H1 (cell line): ENCODE measurements at regions not wholly inside any gene's neighbourhood (a gene's known extent, or its start where the extent isn't known, plus 50 kb on each side); places are given as distances from the start of the nearest gene placed in this dataset.

ENCODE experiments used
- CTCF ChIA-PET: fragments of 300-600 bp; sonication (Branson Sonifier 250); formaldehyde crosslinking; loops from one replicate; lab custom pipeline; 2021; ENCODE audit not compliant: partially characterized antibody; lab: Charles Lee
- POLR2A ChIA-PET: fragments of 300-600 bp; sonication (Branson Sonifier 250); formaldehyde crosslinking; loops from one replicate; lab custom pipeline; 2021; ENCODE audit warnings: inconsistent platforms; ENCODE audit not compliant: partially characterized antibody; lab: Charles Lee
- DNase-seq, 2 experiments: peaks; one replicate each; pipeline versions ENCODE4 v3.0.0 to v3.0.0-alpha.2; 2010 to 2022; ENCODE audit warnings: low spot score in 2 of 2, low read depth in 1 of 2, mixed read lengths in 1 of 2
- FAIRE-seq: peaks from 2 replicates; lab custom pipeline; 2011; peaks lifted over from hg19 to GRCh38; lab: Jason Lieb, UNC
- H2AFZ ChIP-seq: 2 replicates; pipeline ENCODE4 v1.8.1; 2012; ENCODE audit warnings: low read length, inconsistent platforms
- H2AK5ac ChIP-seq: 2 replicates; pipeline ENCODE4 v1.6.1; 2013; ENCODE audit warnings: low read depth, low read length
- H2BK120ac ChIP-seq: replicated peaks from 2 replicates; pipeline ENCODE3; 2013; ENCODE audit warnings: low read depth, low read length, inconsistent platforms
- H2BK12ac ChIP-seq: 2 replicates; pipeline ENCODE4 v1.6.1; 2013; ENCODE audit warnings: low read depth, low read length
- H2BK15ac ChIP-seq: 2 replicates; pipeline ENCODE4 v1.6.1; 2013; ENCODE audit warnings: low read length
- H2BK20ac ChIP-seq: 2 replicates; pipeline ENCODE4 v1.6.1; 2013; ENCODE audit warnings: low read length
- H2BK5ac ChIP-seq: 2 replicates; pipeline ENCODE4 v1.6.1; 2013; ENCODE audit warnings: low read depth, low read length
- H3K14ac ChIP-seq: 2 replicates; pipeline ENCODE4 v1.6.1; 2013; ENCODE audit warnings: inconsistent platforms; ENCODE audit not compliant: insufficient read length
- H3K18ac ChIP-seq: 2 replicates; pipeline ENCODE4 v1.6.1; 2013; ENCODE audit warnings: low read length; ENCODE audit errors: extremely low read depth
- H3K23ac ChIP-seq: 2 replicates; pipeline ENCODE4 v1.6.1; 2013; ENCODE audit warnings: inconsistent platforms; ENCODE audit not compliant: insufficient read length
- H3K23me2 ChIP-seq: 2 replicates; pipeline ENCODE4 v1.6.1; 2013; ENCODE audit warnings: low read depth, low read length
- H3K27ac ChIP-seq: 2 replicates; pipeline ENCODE4 v1.6.1; 2011; ENCODE audit warnings: low read depth, low read length, inconsistent platforms
- H3K27me3 ChIP-seq, 4 experiments: replicated peaks in 1 of 4; 1 replicate in 1 of 4; 2 replicates in 3 of 4; pipeline versions ENCODE4 v1.6.1 to v1.8.1; 2011 to 2013; ENCODE audit warnings: low read length in 3 of 4, mild to moderate bottlenecking in 3 of 4, inconsistent platforms in 2 of 4, mixed read lengths in 2 of 4, moderate library complexity in 1 of 4; ENCODE audit not compliant: control insufficient read depth in 3 of 4, insufficient read depth in 3 of 4; ENCODE audit errors: extremely low read depth in 1 of 4
- H3K36me3 ChIP-seq, 4 experiments: 2 replicates each; pipeline versions ENCODE4 v1.6.1 to v1.8.1; 2011 to 2013; ENCODE audit warnings: mild to moderate bottlenecking in 4 of 4, low read length in 3 of 4, moderate library complexity in 2 of 4, control low read depth in 1 of 4, inconsistent platforms in 1 of 4; ENCODE audit not compliant: insufficient read depth in 4 of 4, control insufficient read depth in 2 of 4
- H3K4ac ChIP-seq: replicated peaks from 2 replicates; pipeline ENCODE3; 2013; ENCODE audit warnings: low read length, low read depth, mixed read lengths, inconsistent platforms; ENCODE audit not compliant: insufficient read length
- H3K4me1 ChIP-seq, 4 experiments: replicated peaks in 1 of 4; 1 replicate in 1 of 4; 2 replicates in 3 of 4; pipeline versions ENCODE4 v1.6.1 to v1.8.1; 2011 to 2013; ENCODE audit warnings: low read length in 3 of 4, inconsistent platforms in 2 of 4, mixed read lengths in 1 of 4; ENCODE audit not compliant: insufficient read depth in 4 of 4, control insufficient read depth in 3 of 4
- H3K4me2 ChIP-seq, 2 experiments: 2 replicates each; pipeline versions ENCODE4 v1.6.1 to v1.8.1; 2011 to 2013; ENCODE audit warnings: low read depth in 2 of 2, low read length in 2 of 2, control low read depth in 1 of 2, inconsistent platforms in 1 of 2, mild to moderate bottlenecking in 1 of 2; ENCODE audit not compliant: insufficient read depth in 1 of 2
- H3K4me3 ChIP-seq, 4 experiments: fragments of 200-600, 300-600 bp in 1 of 4; sonication (generic), shearing (Covaris generic), sonication (Bioruptor Twin) in 1 of 4; 2 replicates each; pipeline versions ENCODE4 v1.5.1 to v1.8.1; 2011 to 2016; ENCODE audit warnings: low read length in 4 of 4, low read depth in 3 of 4, control low read depth in 2 of 4, inconsistent platforms in 2 of 4, mild to moderate bottlenecking in 2 of 4, mixed read lengths in 1 of 4, moderate library complexity in 1 of 4; ENCODE audit not compliant: insufficient read depth in 2 of 4; ENCODE audit errors: extremely low read depth in 1 of 4
- H3K56ac ChIP-seq: replicated peaks from 2 replicates; pipeline ENCODE3; 2013; ENCODE audit warnings: low read depth, mild to moderate bottlenecking, mixed read lengths, low read length, inconsistent platforms; ENCODE audit not compliant: insufficient read length
- H3K79me1 ChIP-seq: 2 replicates; pipeline ENCODE4 v1.6.1; 2013; ENCODE audit warnings: low read depth, low read length, control low read depth
- H3K79me2 ChIP-seq, 2 experiments: 2 replicates each; pipeline versions ENCODE4 v1.6.1 to v1.8.1; 2012 to 2013; ENCODE audit warnings: low read length in 2 of 2, mild to moderate bottlenecking in 2 of 2, inconsistent platforms in 1 of 2; ENCODE audit not compliant: insufficient read depth in 2 of 2, control insufficient read depth in 1 of 2
- H3K9ac ChIP-seq, 4 experiments: replicated peaks in 1 of 4; 1 replicate in 1 of 4; 2 replicates in 3 of 4; pipeline versions ENCODE4 v1.6.1 to v1.8.1; 2011 to 2013; ENCODE audit warnings: low read depth in 3 of 4, low read length in 3 of 4, control low read depth in 2 of 4, mild to moderate bottlenecking in 2 of 4, moderate library complexity in 2 of 4, inconsistent platforms in 1 of 4; ENCODE audit errors: extremely low read depth in 1 of 4
- H3K9me3 ChIP-seq, 2 experiments: 2 replicates each; pipeline versions ENCODE4 v1.6.1 to v1.8.1; 2012 to 2013; ENCODE audit warnings: mild to moderate bottlenecking in 2 of 2, moderate library complexity in 2 of 2, control low read depth in 1 of 2, inconsistent platforms in 1 of 2, low read depth in 1 of 2, low read length in 1 of 2, mixed read lengths in 1 of 2; ENCODE audit not compliant: insufficient read depth in 2 of 2
- H4K20me1 ChIP-seq, 2 experiments: replicated peaks in 1 of 2; 2 replicates each; pipeline versions ENCODE3 to v1.8.1; 2011 to 2013; ENCODE audit warnings: inconsistent platforms in 2 of 2, low read length in 2 of 2, mild to moderate bottlenecking in 1 of 2; ENCODE audit not compliant: insufficient read depth in 2 of 2, control insufficient read depth in 1 of 2
- H4K5ac ChIP-seq: 2 replicates; pipeline ENCODE4 v1.6.1; 2013; ENCODE audit warnings: low read length, low read depth, mixed read lengths, inconsistent platforms; ENCODE audit not compliant: insufficient read length
- H4K8ac ChIP-seq: 2 replicates; pipeline ENCODE4 v1.8.0; 2013; ENCODE audit warnings: mild to moderate bottlenecking, moderate library complexity, low read length, inconsistent platforms; ENCODE audit not compliant: insufficient read depth; ENCODE audit errors: extremely low read depth
- H4K91ac ChIP-seq: replicated peaks from 2 replicates; pipeline ENCODE3; 2013; ENCODE audit warnings: low read length, mixed read lengths, inconsistent platforms; ENCODE audit not compliant: insufficient read length
- CEBPB ChIP-seq: IDR thresholded peaks from 2 replicates; pipeline ENCODE4 v1.6.1; 2012; ENCODE audit warnings: low read depth, low read length
- EP300 ChIP-seq, 2 experiments: IDR thresholded peaks; 1 replicate in 1 of 2; 2 replicates in 1 of 2; pipeline ENCODE4 v1.6.1; 2011 to 2012; ENCODE audit warnings: low read depth in 2 of 2, low read length in 2 of 2, mild to moderate bottlenecking in 2 of 2, borderline replicate concordance in 1 of 2, inconsistent platforms in 1 of 2, moderate library complexity in 1 of 2
- FOSL1 ChIP-seq: IDR thresholded peaks from 2 replicates; pipeline ENCODE4 v1.6.1; 2011; ENCODE audit warnings: mild to moderate bottlenecking, low read depth, low read length, moderate library complexity; ENCODE audit not compliant: insufficient read depth
- JUN ChIP-seq: IDR thresholded peaks from 2 replicates; pipeline ENCODE4 v1.6.1; 2011; ENCODE audit warnings: low read depth, mild to moderate bottlenecking, improper control_type of control experiment, low read length
- JUND ChIP-seq: IDR thresholded peaks from 2 replicates; pipeline ENCODE4 v1.6.1; 2011; ENCODE audit warnings: mild to moderate bottlenecking, improper control_type of control experiment, low read length
- KDM5A ChIP-seq: fragments of 200-600 bp; IDR thresholded peaks from 2 replicates; pipeline ENCODE4 v1.7.1; 2012; ENCODE audit warnings: mild to moderate bottlenecking, low read length, inconsistent platforms, mixed read lengths
- MAFK ChIP-seq: IDR thresholded peaks from 2 replicates; pipeline ENCODE4 v1.6.1; 2012; ENCODE audit warnings: low read depth, mild to moderate bottlenecking, improper control_type of control experiment, low read length
- NANOG ChIP-seq: IDR thresholded peaks from 2 replicates; pipeline ENCODE4 v1.6.1; 2011; ENCODE audit warnings: low read length, low read depth, mild to moderate bottlenecking, inconsistent platforms; ENCODE audit not compliant: insufficient read depth, poor library complexity, severe bottlenecking
- NRF1 ChIP-seq: IDR thresholded peaks from 2 replicates; pipeline ENCODE4 v1.6.1; 2011; ENCODE audit warnings: mild to moderate bottlenecking, low read depth, low read length, improper control_type of control experiment
- SUZ12 ChIP-seq: fragments of 200-600 bp; sonication (generic); IDR thresholded peaks from 2 replicates; pipeline ENCODE4 v1.6.1; 2012; ENCODE audit warnings: mild to moderate bottlenecking, inconsistent platforms, low read length, moderate library complexity, mixed read lengths
- WGBS, 2 experiments: shearing (Covaris generic) in 1 of 2; methylation state at CpG; one replicate each; pipeline versions ENCODE4 v1.1.6 to v1.1.7; 2013 to 2015; ENCODE audit warnings: low lambda C conversion rate in 2 of 2, mixed read lengths in 2 of 2, inconsistent platforms in 1 of 2, low coverage in 1 of 2, missing lambda C conversion rate in 1 of 2; ENCODE audit not compliant: insufficient replicate concordance in 2 of 2, insufficient coverage in 1 of 2, insufficient read length in 1 of 2; ENCODE audit errors: extremely low coverage in 1 of 2, missing lambda C conversion rate in 1 of 2; 5-methylcytosine and 5-hydroxymethylcytosine counted together
- TF ChIP-seq, protein P1 (sequence below), 3 experiments: IDR thresholded peaks; 1 replicate in 2 of 3; 2 replicates in 1 of 3; pipeline versions ENCODE4 v1.5.1 to v1.6.1; 2011; ENCODE audit warnings: low read length in 3 of 3, mild to moderate bottlenecking in 3 of 3, inconsistent platforms in 2 of 3, low read depth in 1 of 3, moderate library complexity in 1 of 3; ENCODE audit not compliant: insufficient read depth in 1 of 3; ENCODE audit errors: control extremely low read depth in 1 of 3

DNA sequence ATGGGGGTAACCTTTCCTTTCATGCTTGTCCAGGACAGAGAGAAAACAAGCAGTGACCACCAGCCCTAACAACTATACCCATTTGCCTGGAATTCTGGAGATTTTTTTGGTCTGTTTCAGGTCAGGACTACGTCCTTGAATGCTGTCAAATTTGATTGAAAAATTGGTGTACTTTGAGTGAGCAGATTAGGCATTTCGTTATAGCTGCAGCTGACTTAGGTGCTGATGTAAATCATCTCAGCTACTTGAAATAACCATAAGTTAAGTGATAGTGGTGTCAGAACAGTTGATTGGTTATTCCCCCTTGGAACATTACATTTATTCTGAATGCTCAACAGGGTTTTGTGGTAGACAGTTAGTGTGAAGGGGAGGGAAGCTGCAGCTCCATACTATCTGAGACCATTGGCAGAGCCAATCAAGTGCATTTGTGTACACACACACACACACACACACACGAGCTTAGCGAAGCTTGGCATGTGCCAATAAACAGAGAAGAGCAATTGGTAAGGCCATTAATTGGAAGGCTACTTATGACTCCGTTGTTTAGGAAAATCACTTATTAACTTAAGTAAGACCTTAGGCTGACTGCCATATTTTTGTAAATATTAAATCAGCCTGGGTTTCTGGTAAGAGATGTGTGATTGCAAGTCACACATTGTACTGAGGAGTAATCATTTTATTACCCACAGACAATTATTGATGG, 447.8 kb downstream of the MFSD1 start:
- Histone ChIP-seq H4K8ac (no peak overlapping the region), H3K56ac (no peak overlapping the region), H3K14ac (no peak overlapping the region), H4K91ac (no peak overlapping the region), H2BK15ac (no peak overlapping the region), H2BK20ac (no peak overlapping the region), H3K18ac (no peak overlapping the region), H3K9ac (no peak overlapping the region), H2AFZ (no peak overlapping the region), H2AK5ac (no peak overlapping the region), H3K79me2 (no peaks in the 10 kb centered on the region), H3K4me3 (no peak overlapping the region), H2BK12ac (0 out of 2 replicates have a peak overlapping the region, but pooled peaks have one; percentile 27), H4K20me1 (no peaks in the 10 kb centered on the region), H3K4ac (no peak overlapping the region), H3K79me1 (no peaks in the 10 kb centered on the region), H3K23ac (no peak overlapping the region), H3K27ac (no peak overlapping the region), H3K23me2 (no peaks in the 10 kb centered on the region; the same call in 1 of the 2 replicates), H2BK120ac (no peak overlapping the region), H3K4me2 (no peak overlapping the region), H2BK5ac (no peak overlapping the region), H3K27me3 (no peaks in the 10 kb centered on the region), H3K36me3 (no peaks in the 10 kb centered on the region), H3K9me3 (no peaks in the 10 kb centered on the region), H3K4me1 (no peaks in the 10 kb centered on the region), H4K5ac (no peak overlapping the region)
- POLR2A ChIA-PET, result no interaction called here
- CTCF ChIA-PET, result interaction anchor here (0.6 to 5.3 kb wide), 11 partner anchors 9 to 454 kb away, joined by 3 to 53 read pairs (median 3); no protein-coding TSS in a partner anchor
- FAIRE-seq, result no peak
- 88% methylated on average over 5 of the region's 5 CpGs; no CpG with 5 or more reads in 1 of the 2 experiments for WGBS, 2 experiments
- no peak for DNase-seq
- TF ChIP-seq KDM5A (no peak), NRF1 (no peak), FOSL1 (no peak), JUND (no peak), EP300 (IDR thresholded peaks at IDR 0.05; ENCODE audit: borderline replicate concordance in 1 of 2, low read depth in 2 of 2, low read length in 2 of 2) (no peak), JUN (no peak), MAFK (no peak), NANOG (no peak), CEBPB (no peak), SUZ12 (no peak)
- TF ChIP-seq, protein P1, sequence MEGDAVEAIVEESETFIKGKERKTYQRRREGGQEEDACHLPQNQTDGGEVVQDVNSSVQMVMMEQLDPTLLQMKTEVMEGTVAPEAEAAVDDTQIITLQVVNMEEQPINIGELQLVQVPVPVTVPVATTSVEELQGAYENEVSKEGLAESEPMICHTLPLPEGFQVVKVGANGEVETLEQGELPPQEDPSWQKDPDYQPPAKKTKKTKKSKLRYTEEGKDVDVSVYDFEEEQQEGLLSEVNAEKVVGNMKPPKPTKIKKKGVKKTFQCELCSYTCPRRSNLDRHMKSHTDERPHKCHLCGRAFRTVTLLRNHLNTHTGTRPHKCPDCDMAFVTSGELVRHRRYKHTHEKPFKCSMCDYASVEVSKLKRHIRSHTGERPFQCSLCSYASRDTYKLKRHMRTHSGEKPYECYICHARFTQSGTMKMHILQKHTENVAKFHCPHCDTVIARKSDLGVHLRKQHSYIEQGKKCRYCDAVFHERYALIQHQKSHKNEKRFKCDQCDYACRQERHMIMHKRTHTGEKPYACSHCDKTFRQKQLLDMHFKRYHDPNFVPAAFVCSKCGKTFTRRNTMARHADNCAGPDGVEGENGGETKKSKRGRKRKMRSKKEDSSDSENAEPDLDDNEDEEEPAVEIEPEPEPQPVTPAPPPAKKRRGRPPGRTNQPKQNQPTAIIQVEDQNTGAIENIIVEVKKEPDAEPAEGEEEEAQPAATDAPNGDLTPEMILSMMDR (IDR thresholded peaks at IDR 0.05; ENCODE audit: control extremely low read depth in 1 of 3, insufficient read depth in 1 of 3, low read depth in 1 of 3, low read length in 3 of 3), result no peak
